ENCODE measurements at regions not wholly inside any gene's neighbourhood (a gene's known extent, or its start where the extent isn't known, plus 50 kb on each side); places are given as distances from the start of the nearest gene placed in this dataset.

GRCh38 chr6:131383421-131384411 is 189.3 kb upstream of the ARG1 start:
- DNase-seq (ENCODE audit: low read depth): no peak

- DNase-seq (ENCODE audit: low read depth): no peak
These were observed 185.2 kb upstream of the ARG1 start for GRCh38 chr6:131387562-131388447.

- DNase-seq (ENCODE audit: low read depth): no peak
These were observed 182.7 kb upstream of the ARG1 start for GRCh38 chr6:131390322-131390721.

DNA sequence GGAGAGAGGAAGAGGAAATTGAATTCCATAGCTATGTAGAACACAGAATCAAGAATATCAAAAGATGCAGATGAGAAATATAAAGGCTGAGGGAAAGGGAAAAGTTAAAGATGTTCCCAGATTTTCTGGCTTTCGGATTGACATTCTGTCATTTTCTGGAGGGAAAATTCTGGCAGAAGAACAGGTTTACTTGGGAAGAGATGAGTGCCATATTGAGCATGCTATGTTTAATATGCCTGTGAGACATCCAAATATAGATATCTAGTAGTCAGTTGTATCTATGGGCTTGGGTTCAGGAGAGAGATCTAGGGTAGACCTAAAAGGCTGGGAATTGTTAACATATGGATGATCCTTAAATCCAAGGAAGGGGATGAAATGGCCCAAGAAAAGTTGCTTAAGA is 181.9 kb upstream of the ARG1 start:
- DNase-seq (ENCODE audit: low read depth): no peak

- no peak for DNase-seq (ENCODE audit: low read depth)
These were observed 179.6 kb upstream of the ARG1 start for GRCh38 chr6:131393433-131393832.

GRCh38 chr6:131394768-131395432 is 178.1 kb upstream of the ARG1 start:
- no peak for DNase-seq (ENCODE audit: low read depth)

DNA sequence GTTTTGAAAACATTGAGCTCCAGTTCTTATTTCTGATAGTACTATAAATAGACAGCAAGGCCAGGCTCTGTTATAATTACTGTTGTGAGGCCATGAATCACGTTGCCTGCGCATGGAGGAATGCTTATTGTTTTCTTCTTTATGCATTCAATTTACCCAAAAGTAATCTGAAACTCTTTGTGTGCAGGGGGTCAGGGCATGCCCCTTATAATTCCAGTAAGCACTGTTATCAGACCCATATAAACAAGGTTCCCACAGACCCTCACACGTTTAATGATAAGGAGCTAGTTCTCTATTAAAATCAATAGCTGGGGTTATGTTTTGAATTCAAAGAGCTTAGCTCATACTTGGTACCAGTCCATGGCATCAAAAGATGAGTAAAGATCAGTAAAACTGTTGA is 174.8 kb upstream of the ARG1 start:
- no peak for DNase-seq (ENCODE audit: low read depth)

DNA sequence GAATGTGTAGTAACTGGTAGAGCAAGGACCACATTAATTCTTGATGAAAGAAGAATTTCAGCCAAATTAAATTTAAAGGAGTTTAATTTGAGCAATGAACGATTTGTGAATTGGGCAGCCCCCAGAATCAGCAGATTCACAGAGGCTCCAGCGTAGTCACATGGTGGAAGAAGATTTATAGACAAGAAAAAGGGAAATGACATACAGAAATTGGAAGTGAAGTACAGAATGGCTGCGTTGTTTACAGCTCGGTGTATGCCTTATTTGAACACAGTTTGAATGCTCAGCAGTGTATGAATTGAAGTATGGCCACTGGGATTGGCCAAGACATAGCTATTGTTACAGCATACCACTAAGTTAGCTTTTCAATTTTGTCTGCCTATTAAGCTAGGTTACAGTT is 173.6 kb upstream of the ARG1 start:
- DNase-seq (ENCODE audit: low read depth): no peak

GRCh38 chr6:131400054-131400778 is 172.8 kb upstream of the ARG1 start:
- DNase-seq (ENCODE audit: low read depth): no peak

DNA sequence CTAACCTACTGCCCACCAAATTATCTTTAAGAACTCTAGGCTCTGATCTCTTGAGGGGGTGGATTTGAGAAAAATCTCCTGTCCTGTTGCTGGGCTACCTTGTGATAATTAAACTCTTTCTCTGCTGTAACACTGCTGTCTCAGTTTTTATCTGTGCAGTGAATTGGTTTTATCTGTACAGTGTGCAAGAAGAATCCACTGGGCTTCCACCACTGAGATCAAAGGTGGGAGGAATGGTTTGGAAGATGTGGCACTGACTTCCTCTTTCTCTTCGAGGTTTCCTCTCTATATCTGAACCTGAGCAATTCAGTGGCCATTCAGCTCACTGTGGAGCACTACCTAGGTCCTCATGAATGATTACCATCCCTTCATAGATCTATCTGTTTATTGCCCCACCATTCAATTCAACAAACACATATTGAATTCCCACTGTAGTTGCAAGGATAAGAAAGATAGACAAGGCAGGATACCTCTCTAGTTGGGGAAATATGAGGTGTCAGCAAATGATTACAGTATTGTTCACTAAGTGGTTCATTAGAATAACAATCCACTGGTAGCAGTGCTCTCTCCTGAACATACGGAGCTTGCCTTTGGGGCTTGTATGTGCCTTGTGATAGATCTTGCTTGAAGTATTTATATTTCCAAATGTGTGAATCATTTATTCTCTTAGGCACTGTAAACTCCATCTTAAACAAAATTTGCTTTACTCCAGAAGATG is 172.1 kb upstream of the ARG1 start:
- no peak for DNase-seq (ENCODE audit: low read depth)

GRCh38 chr6:131408811-131409210 is 164.2 kb upstream of the ARG1 start:
- DNase-seq (ENCODE audit: low read depth): peak; percentile 5

DNA sequence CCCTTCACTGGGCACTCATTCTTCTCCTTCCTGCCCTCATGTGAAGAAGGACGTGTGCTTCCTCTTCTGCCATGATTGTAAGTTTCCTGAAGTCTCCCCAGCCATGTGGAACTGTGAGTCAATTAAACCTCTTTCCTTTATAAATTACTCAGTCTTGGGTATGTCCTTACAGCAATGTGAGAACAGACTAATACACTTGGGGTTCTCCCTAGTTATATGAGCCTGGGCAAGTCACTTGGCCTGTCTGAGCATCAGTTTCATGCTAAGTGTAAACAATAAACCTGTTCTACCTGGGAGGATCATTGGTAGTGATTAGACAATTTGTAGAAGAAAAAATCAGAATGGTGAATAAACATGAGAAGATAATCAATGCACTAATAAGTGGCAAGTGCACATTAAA is 162.2 kb upstream of the ARG1 start:
- DNase-seq (ENCODE audit: low read depth): no peak

GRCh38 chr6:131412960-131413830 is 159.8 kb upstream of the ARG1 start:
- DNase-seq (ENCODE audit: low read depth): no peak

GRCh38 chr6:131413831-131414191 is 159.2 kb upstream of the ARG1 start:
- DNase-seq (ENCODE audit: low read depth): no peak

- no peak for DNase-seq (ENCODE audit: low read depth)
These were observed 158.1 kb upstream of the ARG1 start for GRCh38 chr6:131414956-131415355.

GRCh38 chr6:131418441-131418840 is 154.6 kb upstream of the ARG1 start:
- no peak for DNase-seq (ENCODE audit: low read depth)

GRCh38 chr6:131419702-131420101 is 153.3 kb upstream of the ARG1 start:
- DNase-seq (ENCODE audit: low read depth): no peak

GRCh38 chr6:131424016-131424415 is 149.0 kb upstream of the ARG1 start:
- no peak for DNase-seq (ENCODE audit: low read depth)

- DNase-seq (ENCODE audit: low read depth): no peak
These were observed 148.6 kb upstream of the ARG1 start for GRCh38 chr6:131424475-131424874.

Measured in forelimb muscle (tissue), 1 donor.